B cell (primary cell): ENCODE measurements at regions not wholly inside any gene's neighbourhood (a gene's known extent, or its start where the extent isn't known, plus 50 kb on each side); places are given as distances from the start of the nearest gene placed in this dataset.

Experiments
- CTCF ChIP-seq: fragments of 200-600 bp; IDR thresholded peaks from one replicate; pipeline ENCODE4 v1.8.0; 2022; ENCODE audit warnings: antibody characterized with exemption, mild to moderate bottlenecking
- EZH2 ChIP-seq: IDR thresholded peaks from 2 replicates; pipeline ENCODE4 v1.6.1; 2012; ENCODE audit warnings: borderline replicate concordance, low read depth, mild to moderate bottlenecking, moderate library complexity, low read length; ENCODE audit not compliant: insufficient read depth, poor library complexity, severe bottlenecking

GRCh38 chr7:155195939-155196523, 101.6 kb upstream of the INSIG1 start:
- TF ChIP-seq CTCF = no peak
- TF ChIP-seq EZH2 = no peak
